T-cell (primary cell): ENCODE measurements at regions not wholly inside any gene's neighbourhood (a gene's known extent, or its start where the extent isn't known, plus 50 kb on each side); places are given as distances from the start of the nearest gene placed in this dataset.

Source experiments
- ATAC-seq, 4 experiments: fragments of 200-7000 bp in 3 of 4; fragments of 150-1000 bp in 1 of 4; cut with Tn5 transposase; replicated peaks in 1 of 4; 1 replicate in 3 of 4; 2 replicates in 1 of 4; pipeline ENCODE4 v1.10.0; 2021; ENCODE audit warnings: moderate library complexity in 3 of 4, mild to moderate bottlenecking in 2 of 4, moderate number of reproducible peaks in 1 of 4
- CTCF ChIA-PET, 2 donors: fragments of 300-600 bp; sonication (Branson Sonifier 250); formaldehyde crosslinking; loops; one replicate each; lab custom pipeline; 2022; ENCODE audit warnings: antibody characterized with exemption in 2 of 2; lab: Charles Lee
- POLR2A ChIA-PET, 2 donors: fragments of 300-600 bp; sonication (Branson Sonifier 250); formaldehyde crosslinking; loops; one replicate each; lab custom pipeline; 2022; ENCODE audit warnings: antibody characterized with exemption in 2 of 2; lab: Charles Lee
- DNase-seq, 35 experiments: peaks; one replicate each; pipeline versions ENCODE4 v3.0.0 to v3.0.0-alpha.2; 2013 to 2023
- H3K27ac ChIP-seq: one replicate; pipeline ENCODE4 v1.5.1; 2013; ENCODE audit warnings: low read length
- H3K27me3 ChIP-seq, 2 experiments: replicated peaks in 1 of 2; 1 replicate in 1 of 2; 2 replicates in 1 of 2; pipeline versions ENCODE4 v1.6.1 to v1.7.0; 2013; ENCODE audit warnings: low read length in 1 of 2, mixed read lengths in 1 of 2; ENCODE audit not compliant: control insufficient read depth in 2 of 2, insufficient read depth in 2 of 2; ENCODE audit errors: extremely low read depth in 1 of 2
- H3K36me3 ChIP-seq, 2 donors: 1 replicate in 1 of 2; 2 replicates in 1 of 2; pipeline versions ENCODE4 v1.6.1 to v1.7.0; 2013; ENCODE audit warnings: low read length in 1 of 2; ENCODE audit not compliant: control insufficient read depth in 2 of 2, insufficient read depth in 1 of 2; ENCODE audit errors: extremely low read depth in 1 of 2
- H3K4me1 ChIP-seq, 2 experiments: 1 replicate in 1 of 2; 2 replicates in 1 of 2; pipeline versions ENCODE4 v1.6.1 to v1.7.0; 2013; ENCODE audit warnings: low read length in 2 of 2, mixed read lengths in 1 of 2; ENCODE audit not compliant: insufficient read depth in 2 of 2, control insufficient read depth in 1 of 2; ENCODE audit errors: extremely low read depth in 1 of 2
- H3K4me3 ChIP-seq, 2 donors: 1 replicate in 1 of 2; 2 replicates in 1 of 2; pipeline versions ENCODE4 v1.5.1 to v1.7.0; 2013; ENCODE audit warnings: mild to moderate bottlenecking in 2 of 2, low read length in 1 of 2, moderate library complexity in 1 of 2; ENCODE audit not compliant: control insufficient read depth in 1 of 2; ENCODE audit errors: extremely low read depth in 1 of 2
- H3K9me3 ChIP-seq: 2 replicates; pipeline ENCODE4 v1.7.0; 2013
- H3K27ac Mint-ChIP-seq, 2 donors: one replicate each; pipeline ENCODE4 v1.8.0; 2020 to 2021; ENCODE audit warnings: mild to moderate bottlenecking in 2 of 2, mixed read lengths in 2 of 2
- H3K27me3 Mint-ChIP-seq, 2 donors: one replicate each; pipeline ENCODE4 v1.8.0; 2021 to 2022; ENCODE audit warnings: mixed read lengths in 2 of 2
- H3K36me3 Mint-ChIP-seq: one replicate; pipeline ENCODE4 v1.8.0; 2021; ENCODE audit warnings: mixed read lengths
- H3K4me1 Mint-ChIP-seq, 3 donors: one replicate each; pipeline ENCODE4 v1.8.0; 2020 to 2022; ENCODE audit warnings: mixed read lengths in 3 of 3, mild to moderate bottlenecking in 1 of 3
- H3K4me3 Mint-ChIP-seq, 3 donors: one replicate each; pipeline ENCODE4 v1.8.0; 2020 to 2022; ENCODE audit warnings: mild to moderate bottlenecking in 3 of 3, mixed read lengths in 3 of 3, moderate library complexity in 3 of 3
- H3K9me3 Mint-ChIP-seq, 3 donors: one replicate each; pipeline ENCODE4 v1.8.0; 2020 to 2022; ENCODE audit warnings: mixed read lengths in 3 of 3
- WGBS: methylation state at CpG from one replicate; pipeline ENCODE4 v1.1.5; 2013; ENCODE audit warnings: missing lambda C conversion rate; ENCODE audit not compliant: insufficient coverage; 5-methylcytosine and 5-hydroxymethylcytosine counted together

DNA sequence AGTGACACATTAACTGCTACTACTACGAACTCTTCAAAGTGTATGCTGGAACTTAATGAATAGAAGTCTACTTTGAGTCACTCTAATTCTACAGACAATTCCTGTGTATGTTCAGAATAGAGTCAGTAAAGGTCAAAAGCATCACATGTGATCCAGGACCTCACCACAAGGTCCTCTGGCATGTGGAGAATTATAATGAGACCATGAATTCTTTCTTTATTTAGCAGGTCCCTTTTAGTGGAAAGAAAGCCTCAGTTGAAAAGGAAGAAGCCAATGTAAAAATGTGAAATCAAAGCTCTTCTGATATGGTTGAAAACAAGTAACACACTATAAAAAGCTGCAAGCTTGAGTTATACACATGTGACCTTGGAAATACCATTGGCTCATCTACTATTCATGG, 1612.1 kb upstream of the GOT2 start:
- Histone ChIP-seq H3K4me3 (no peak overlapping the region), H3K27ac (no peak overlapping the region), H3K9me3 (no peaks in the 10 kb centered on the region), H3K36me3 (no peaks in the 10 kb centered on the region), H3K27me3 (no peaks in the 10 kb centered on the region), H3K4me1 (no peaks in the 10 kb centered on the region)
- H3K4me1 Mint-ChIP-seq: no peaks in the 10 kb centered on the region
- POLR2A ChIA-PET: no interaction called here
- H3K4me3 Mint-ChIP-seq: no peak overlapping the region
- no peaks in the 10 kb centered on the region for H3K36me3 Mint-ChIP-seq
- ATAC-seq: no peak
- no peak for DNase-seq
- CTCF ChIA-PET: no interaction called here
- no CpG with 5 or more reads among the region's 1 CpG for WGBS
- no peaks in the 10 kb centered on the region for H3K27me3 Mint-ChIP-seq
- H3K9me3 Mint-ChIP-seq: peaks cover 8 to 39% (median 22%) of the 10 kb centered on the region in 3 donors
- H3K27ac Mint-ChIP-seq: no peak overlapping the region

DNA sequence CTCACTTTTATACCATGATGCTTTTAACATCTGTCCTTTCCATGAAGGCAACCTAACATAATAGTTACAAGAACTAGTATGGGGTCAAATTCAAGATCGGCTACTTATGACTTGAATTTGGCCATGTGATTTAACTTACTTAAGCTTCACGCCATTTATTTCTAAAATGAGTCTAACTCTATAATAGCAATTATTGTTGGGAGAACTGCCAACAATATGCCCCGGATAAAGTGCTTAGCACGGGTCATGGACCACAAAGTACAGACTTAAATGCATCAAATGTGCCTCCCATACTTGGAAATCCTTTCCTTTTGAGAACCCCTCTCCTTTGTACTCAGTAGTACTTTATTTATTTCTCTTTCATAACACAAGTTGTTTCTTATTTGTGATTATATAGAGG, 1603.6 kb upstream of the GOT2 start:
- H3K27ac ChIP-seq: no peak overlapping the region
- CTCF ChIA-PET: no interaction called here
- no peak for DNase-seq
- no peak overlapping the region for H3K4me3 ChIP-seq
- no peaks in the 10 kb centered on the region for H3K4me1 Mint-ChIP-seq
- no peaks in the 10 kb centered on the region for H3K36me3 Mint-ChIP-seq
- POLR2A ChIA-PET: no interaction called here
- H3K36me3 ChIP-seq: no peaks in the 10 kb centered on the region
- H3K9me3 Mint-ChIP-seq: peaks cover 11 to 23% (median 23%) of the 10 kb centered on the region in 3 donors
- H3K4me1 ChIP-seq: no peaks in the 10 kb centered on the region
- H3K27me3 ChIP-seq: no peaks in the 10 kb centered on the region
- WGBS: 80% methylated on average over 2 of the region's 4 CpGs
- no peaks in the 10 kb centered on the region for H3K9me3 ChIP-seq
- no peaks in the 10 kb centered on the region for H3K27me3 Mint-ChIP-seq
- no peak overlapping the region for H3K4me3 Mint-ChIP-seq
- H3K27ac Mint-ChIP-seq: no peak overlapping the region
- ATAC-seq: no peak

GRCh38 chr16:60331168-60331567, 1597.1 kb upstream of the GOT2 start:
- Mint-ChIP-seq H3K27me3 (no peaks in the 10 kb centered on the region), H3K4me3 (no peak overlapping the region), H3K9me3 (peaks cover 10 to 31% (median 29%) of the 10 kb centered on the region in 3 donors), H3K36me3 (no peaks in the 10 kb centered on the region), H3K4me1 (no peaks in the 10 kb centered on the region), H3K27ac (no peak overlapping the region)
- H3K9me3 ChIP-seq: no peaks in the 10 kb centered on the region
- H3K4me3 ChIP-seq: no peak overlapping the region
- H3K36me3 ChIP-seq: no peaks in the 10 kb centered on the region
- H3K4me1 ChIP-seq: no peaks in the 10 kb centered on the region
- H3K27ac ChIP-seq: no peak overlapping the region
- WGBS: no CpG with 5 or more reads among the region's 2 CpGs
- no peak for DNase-seq
- POLR2A ChIA-PET: no interaction called here
- CTCF ChIA-PET: no interaction called here
- H3K27me3 ChIP-seq: no peaks in the 10 kb centered on the region
- no peak for ATAC-seq

- WGBS: no CpG with 5 or more reads among the region's 2 CpGs
- no peaks in the 10 kb centered on the region for H3K4me1 Mint-ChIP-seq
- CTCF ChIA-PET: no interaction called here
Observed at GRCh38 chr16:60329108-60329507, 1595.0 kb upstream of the GOT2 start.

GRCh38 chr16:60328152-60328551, 1594.0 kb upstream of the GOT2 start:
- Mint-ChIP-seq H3K4me3 (no peak overlapping the region), H3K9me3 (peaks cover 7 to 34% (median 29%) of the 10 kb centered on the region in 3 donors), H3K27ac (no peak overlapping the region), H3K27me3 (no peaks in the 10 kb centered on the region), H3K36me3 (no peaks in the 10 kb centered on the region), H3K4me1 (no peaks in the 10 kb centered on the region)
- Histone ChIP-seq H3K27ac (no peak overlapping the region), H3K36me3 (no peaks in the 10 kb centered on the region), H3K4me1 (no peaks in the 10 kb centered on the region), H3K9me3 (no peaks in the 10 kb centered on the region), H3K27me3 (no peaks in the 10 kb centered on the region), H3K4me3 (no peak overlapping the region)
- no CpG with 5 or more reads among the region's 1 CpG for WGBS
- POLR2A ChIA-PET: no interaction called here
- DNase-seq (no peak), ATAC-seq (no peak)
- CTCF ChIA-PET: no interaction called here

More at GRCh38 chr16:60329108-60329507, 1595.0 kb upstream of the GOT2 start:
- ATAC-seq (no peak), DNase-seq (no peak)
- H3K4me3 ChIP-seq: no peak overlapping the region
- Mint-ChIP-seq H3K36me3 (no peaks in the 10 kb centered on the region), H3K27me3 (no peaks in the 10 kb centered on the region), H3K27ac (no peak overlapping the region), H3K4me3 (no peak overlapping the region), H3K9me3 (peaks cover 7 to 33% (median 30%) of the 10 kb centered on the region in 3 donors)
- H3K9me3 ChIP-seq: no peaks in the 10 kb centered on the region
- POLR2A ChIA-PET: no interaction called here
- no peaks in the 10 kb centered on the region for H3K27me3 ChIP-seq
- H3K36me3 ChIP-seq: no peaks in the 10 kb centered on the region
- no peak overlapping the region for H3K27ac ChIP-seq
- no peaks in the 10 kb centered on the region for H3K4me1 ChIP-seq

DNA sequence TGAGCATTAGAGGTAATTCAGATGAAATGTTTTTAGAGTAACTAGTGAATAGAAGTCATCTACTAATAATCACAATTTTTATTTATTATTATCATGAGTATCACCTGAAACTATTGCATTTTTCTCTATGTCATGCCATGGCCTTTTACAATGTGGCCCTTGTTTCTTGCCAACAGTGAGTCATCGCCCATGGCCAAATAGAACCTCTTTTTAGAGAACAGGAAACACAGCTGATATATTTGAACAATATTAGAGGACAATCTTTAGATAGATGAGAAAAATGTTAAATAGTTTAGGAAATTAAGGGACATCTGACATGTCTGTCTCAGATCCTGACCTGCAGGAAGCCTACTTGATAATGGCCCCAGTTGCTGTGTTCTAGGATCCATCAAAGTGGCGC, 1584.4 kb upstream of the GOT2 start:
- CTCF ChIA-PET: no interaction called here

DNA sequence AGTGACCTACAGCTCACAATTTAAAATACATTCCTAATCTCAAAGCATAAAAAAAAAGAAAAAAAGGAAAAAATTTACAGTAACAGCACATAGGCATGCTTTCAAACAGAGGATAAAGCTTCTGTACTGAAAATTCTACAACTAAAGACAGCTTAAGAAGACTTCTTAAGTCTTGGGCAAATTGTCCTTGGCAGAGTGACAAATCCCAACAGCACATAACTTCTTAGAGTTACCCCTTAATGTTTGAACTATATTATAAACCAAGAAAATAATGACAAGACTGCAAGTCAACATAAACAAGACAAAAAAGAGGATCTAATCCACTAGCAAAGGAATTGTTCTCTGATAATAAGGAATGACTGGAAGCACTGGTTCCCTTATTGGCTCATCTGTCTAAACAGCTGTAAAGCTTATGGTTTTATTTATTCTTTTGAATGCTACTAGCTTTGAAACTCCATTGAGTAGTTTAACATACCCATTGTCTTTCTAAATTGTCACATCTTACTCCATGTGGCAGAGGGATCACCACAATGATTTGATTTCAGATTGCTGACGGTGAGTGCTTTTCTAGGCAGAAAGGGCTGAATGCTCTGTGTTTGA, 1576.8 kb upstream of the GOT2 start:
- Histone ChIP-seq H3K4me1 (no peaks in the 10 kb centered on the region), H3K27ac (no peak overlapping the region), H3K27me3 (no peaks in the 10 kb centered on the region), H3K36me3 (no peaks in the 10 kb centered on the region), H3K9me3 (no peaks in the 10 kb centered on the region), H3K4me3 (no peak overlapping the region)
- no peak overlapping the region for H3K27ac Mint-ChIP-seq
- no peaks in the 10 kb centered on the region for H3K27me3 Mint-ChIP-seq
- H3K4me1 Mint-ChIP-seq: no peaks in the 10 kb centered on the region
- peaks cover 17 to 32% (median 21%) of the 10 kb centered on the region in 3 donors for H3K9me3 Mint-ChIP-seq
- ATAC-seq (no peak), DNase-seq (no peak)
- no peaks in the 10 kb centered on the region for H3K36me3 Mint-ChIP-seq
- no peak overlapping the region for H3K4me3 Mint-ChIP-seq
- WGBS: no CpG with 5 or more reads among the region's 1 CpG
- POLR2A ChIA-PET: no interaction called here
- CTCF ChIA-PET: no interaction called here

More for the DNA sequence above, 1584.4 kb upstream of the GOT2 start:
- no peak overlapping the region for H3K27ac Mint-ChIP-seq
- WGBS: 80% methylated on average over 2 of the region's 2 CpGs
- H3K27me3 Mint-ChIP-seq: no peaks in the 10 kb centered on the region
- no peak for DNase-seq
- Histone ChIP-seq H3K4me3 (no peak overlapping the region), H3K36me3 (no peaks in the 10 kb centered on the region), H3K27ac (no peak overlapping the region), H3K4me1 (no peaks in the 10 kb centered on the region), H3K9me3 (no peaks in the 10 kb centered on the region), H3K27me3 (no peaks in the 10 kb centered on the region)
- no peak overlapping the region for H3K4me3 Mint-ChIP-seq
- no peak for ATAC-seq
- no peaks in the 10 kb centered on the region for H3K4me1 Mint-ChIP-seq
- H3K9me3 Mint-ChIP-seq: peaks cover 17 to 43% (median 18%) of the 10 kb centered on the region in 3 donors
- no peaks in the 10 kb centered on the region for H3K36me3 Mint-ChIP-seq
- POLR2A ChIA-PET: no interaction called here
